Adrenal gland (tissue), 9 donors: ENCODE measurements at regions not wholly inside any gene's neighbourhood (a gene's known extent, or its start where the extent isn't known, plus 50 kb on each side); places are given as distances from the start of the nearest gene placed in this dataset.
"Not testable (repeated sequence)": the region's sequence is repeated elsewhere in the genome, so short reads cannot be mapped to it uniquely, and the experiment has no call there.

Experiments
- DNase-seq, 7 donors: peaks; one replicate each; pipeline ENCODE4 v3.0.0-alpha.2; 2019 to 2020
- H3K27ac ChIP-seq, 5 donors: fragments of 200-600 bp; sonication (generic) in 4 of 5; 1 replicate in 3 of 5; 2 replicates in 2 of 5; pipeline versions ENCODE4 v1.5.1 to v1.8.0; 2016 to 2020; ENCODE audit warnings: mild to moderate bottlenecking in 1 of 5
- H3K27me3 ChIP-seq: fragments of 200-600 bp; 2 replicates; pipeline ENCODE4 v1.8.0; 2021
- H3K36me3 ChIP-seq, 2 donors: fragments of 200-600 bp; replicated peaks in 1 of 2; 1 replicate in 1 of 2; 2 replicates in 1 of 2; pipeline versions ENCODE4 v1.5.1 to v1.8.0; 2018 to 2022
- H3K4me1 ChIP-seq, 2 donors: fragments of 200-600 bp; replicated peaks in 1 of 2; 1 replicate in 1 of 2; 2 replicates in 1 of 2; pipeline versions ENCODE4 v1.5.1 to v1.8.0; 2018 to 2021
- H3K4me3 ChIP-seq, 4 donors: fragments of 200-600 bp; sonication (generic) in 3 of 4; one replicate each; pipeline ENCODE4 v1.5.1; 2016 to 2018
- H3K9me3 ChIP-seq, 3 donors: fragments of 200-600 bp; sonication (generic) in 1 of 3; replicated peaks in 1 of 3; 1 replicate in 2 of 3; 2 replicates in 1 of 3; pipeline versions ENCODE4 v1.5.1 to v1.8.0; 2016 to 2021
- CTCF ChIP-seq, 6 experiments: fragments of 450-650 bp in 4 of 6; fragments of 200-600 bp in 2 of 6; sonication (generic) in 1 of 6; IDR thresholded peaks; 1 replicate in 5 of 6; 2 replicates in 1 of 6; pipeline versions ENCODE4 v1.5.1 to v1.8.0; 2016 to 2021; ENCODE audit warnings: antibody characterized with exemption in 6 of 6, mild to moderate bottlenecking in 2 of 6, moderate library complexity in 1 of 6
- POLR2A ChIP-seq, 2 donors: fragments of 450-650 bp; IDR thresholded peaks; one replicate each; pipeline ENCODE4 v1.6.1; 2017; ENCODE audit warnings: antibody characterized with exemption in 2 of 2, mild to moderate bottlenecking in 2 of 2, moderate library complexity in 1 of 2
- WGBS, 4 donors: extraction: QIAGEN DNeasy Blood & Tissue Kit in 2 of 4; methylation state at CpG; one replicate each; pipeline versions ENCODE4 v1.1.5 to v1.1.7; 2013 to 2017; 5-methylcytosine and 5-hydroxymethylcytosine counted together
- intact Hi-C, 2 donors: fragments of 100-400 bp; cut with DNase I; formaldehyde crosslinking; loops; one replicate each; pipeline versions ENCODE4 v1.14.1 to v1.15.0; 2022 to 2023
- donor health status: healthy with polysubstance abuse.
- donor health status: Bipolar disorder and iron deficiency.
- donor health status: DM: yes; HTN: yes; CAD: no.
- donor health status: DM: no; HTN: no; CAD: no.
- donor health status: DM: no; HTN: no; CAD: no.

- H3K4me1 ChIP-seq = peaks cover 0 to 10% of the 10 kb centered on the region in 2 donors
- no peak for TF ChIP-seq POLR2A (IDR thresholded peaks at IDR 0.05)
- peak; percentile 70 to 87 (median 80) for TF ChIP-seq CTCF (IDR thresholded peaks at IDR 0.05)
- no peaks in the 10 kb centered on the region for H3K36me3 ChIP-seq
- peak in 4 of 7 donors; percentile 50 to 61 (median 56) for DNase-seq
- 66 to 71% (median 69%) methylated on average over 12 of the region's 12 CpGs for WGBS, 4 donors
- no peaks in the 10 kb centered on the region for H3K9me3 ChIP-seq
- no peak overlapping the region for H3K4me3 ChIP-seq
- peak overlapping the region in 2 of 5 donors; percentile 39 to 56 for H3K27ac ChIP-seq
- intact Hi-C loops = loop anchor here in 1 of 2 donors (10.0 kb wide), 1 partner anchor 217 kb away; no protein-coding TSS in a partner anchor
- no peaks in the 10 kb centered on the region for H3K27me3 ChIP-seq
Measured at GRCh38 chr15:92797168-92798052, 102.7 kb upstream of the CHD2 start.

GRCh38 chr15:92800013-92800412, 100.1 kb upstream of the CHD2 start:
- intact Hi-C loops = loop anchor here (5.0 to 10.0 kb wide), 3 partner anchors 115 to 225 kb away; no protein-coding TSS in a partner anchor
- Histone ChIP-seq H3K4me1 (peaks cover 18 to 26% of the 10 kb centered on the region in 2 donors), H3K27me3 (no peaks in the 10 kb centered on the region), H3K36me3 (no peaks in the 10 kb centered on the region), H3K9me3 (no peaks in the 10 kb centered on the region), H3K4me3 (no peak overlapping the region), H3K27ac (no peak overlapping the region)
- 91 to 100% (median 96%) methylated on average over 2 of the region's 2 CpGs for WGBS, 4 donors
- peak in 1 of 7 donors; percentile 35 for DNase-seq
- TF ChIP-seq POLR2A (IDR thresholded peaks at IDR 0.05) (no peak), CTCF (IDR thresholded peaks at IDR 0.05) (no peak)

- not testable (repeated sequence) for H3K27me3 ChIP-seq
Measured at GRCh38 chr15:92800416-92801055, 99.6 kb upstream of the CHD2 start.

GRCh38 chr15:92801056-92801773, 98.9 kb upstream of the CHD2 start:
- not testable (repeated sequence) for H3K4me3 ChIP-seq, H3K36me3 ChIP-seq, H3K9me3 ChIP-seq, H3K27me3 ChIP-seq
- H3K4me1 ChIP-seq = peaks cover 18 to 26% of the 10 kb centered on the region in 2 donors
- DNase-seq = peak in 1 of 7 donors; percentile 38
- H3K27ac ChIP-seq = peak overlapping the region in 2 of 5 donors; percentile 6 to 36
- intact Hi-C loops = loop anchor here (5.0 to 10.0 kb wide), 3 partner anchors 114 to 224 kb away; no protein-coding TSS in a partner anchor
- WGBS, 4 donors = 92 to 98% (median 95%) methylated on average over 13 of the region's 13 CpGs

More at GRCh38 chr15:92800416-92801055, 99.6 kb upstream of the CHD2 start:
- WGBS, 4 donors = 89 to 96% (median 95%) methylated on average over 12 of the region's 12 CpGs
- H3K4me1 ChIP-seq = peaks cover 18 to 26% of the 10 kb centered on the region in 2 donors
- H3K9me3 ChIP-seq, H3K4me3 ChIP-seq, H3K36me3 ChIP-seq, H3K27ac ChIP-seq: not testable (repeated sequence)
- intact Hi-C loops = loop anchor here (5.0 to 10.0 kb wide), 3 partner anchors 114 to 224 kb away; no protein-coding TSS in a partner anchor
- DNase-seq = peak in 1 of 7 donors; percentile 48
